Right cardiac atrium (tissue), 5 donors: ENCODE measurements at regions not wholly inside any gene's neighbourhood (a gene's known extent, or its start where the extent isn't known, plus 50 kb on each side); places are given as distances from the start of the nearest gene placed in this dataset.

Source experiments
- ATAC-seq, 2 donors: fragments of 200-7000 bp; cut with Tn5 transposase; one replicate each; pipeline versions ENCODE4 v1.8.0 to v1.9.1; 2020; ENCODE audit warnings: moderate library complexity in 2 of 2, mild to moderate bottlenecking in 1 of 2
- DNase-seq, 3 donors: peaks; one replicate each; pipeline ENCODE4 v3.0.0-alpha.2; 2020
- H3K27ac ChIP-seq: one replicate; pipeline ENCODE4 v1.5.1; 2013; ENCODE audit warnings: mild to moderate bottlenecking, low read length, control low read depth, moderate library complexity
- H3K27me3 ChIP-seq: one replicate; pipeline ENCODE4 v1.6.1; 2013; ENCODE audit not compliant: control insufficient read depth, insufficient read depth
- H3K4me1 ChIP-seq: one replicate; pipeline ENCODE4 v1.6.1; 2013; ENCODE audit warnings: low read length; ENCODE audit not compliant: control insufficient read depth, insufficient read depth
- H3K4me3 ChIP-seq: one replicate; pipeline ENCODE4 v1.5.1; 2013; ENCODE audit warnings: low read length, control low read depth
- H3K9me3 ChIP-seq: one replicate; pipeline ENCODE4 v1.6.1; 2013; ENCODE audit warnings: low read length; ENCODE audit not compliant: control insufficient read depth
- WGBS: extraction: QIAGEN DNeasy Blood & Tissue Kit; methylation state at CpG from one replicate; pipeline ENCODE4 v1.1.7; 2013; 5-methylcytosine and 5-hydroxymethylcytosine counted together
- intact Hi-C, 4 donors: fragments of 100-400 bp; cut with DNase I; formaldehyde crosslinking; loops; one replicate each; pipeline versions ENCODE4 v1.11.0 to v1.14.0; 2022 to 2023
- donor health status: healthy with polysubstance abuse.
- donor health status: DM: no; HTN: yes; CAD: no.
- donor health status: DM: no; HTN: no; CAD: no.
- donor health status: DM: no; HTN: yes; CAD: no; lungs with severe emphysema.
- donor health status: DM: yes; HTN: yes; CAD: no.

DNA sequence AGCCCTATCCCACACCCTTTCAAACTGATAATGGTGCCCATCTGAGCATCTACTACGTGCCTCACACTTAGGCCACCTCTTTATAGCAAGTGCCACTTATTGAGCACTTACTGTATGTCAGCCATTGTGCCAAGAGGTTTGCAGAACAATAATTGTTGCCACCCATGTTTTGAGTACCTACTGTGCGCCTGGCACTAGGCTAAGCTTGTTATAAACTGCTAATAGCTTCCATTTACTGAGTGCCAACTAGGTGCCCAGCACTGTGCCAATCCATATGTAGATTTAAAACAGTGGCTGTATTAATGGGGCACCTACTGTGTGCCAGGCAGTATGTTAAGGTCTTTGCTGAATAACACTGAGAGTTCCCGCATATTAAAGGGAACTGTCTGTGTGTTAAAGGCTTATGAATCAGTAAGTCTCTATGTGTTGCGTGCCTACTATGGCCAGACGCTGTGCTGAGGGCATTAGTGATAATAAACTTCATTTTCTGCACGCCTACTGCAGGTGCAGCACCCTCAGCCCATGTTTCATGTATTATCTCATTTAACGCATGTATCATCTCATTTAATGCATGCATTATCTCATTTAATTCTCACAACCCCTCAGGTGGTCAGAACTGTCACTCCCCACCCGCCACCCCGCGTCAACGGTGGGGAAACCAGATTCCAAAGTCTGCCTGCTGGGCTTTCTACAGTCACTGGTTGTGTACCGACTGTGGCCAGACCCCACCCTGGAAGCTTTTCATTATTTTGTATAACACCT lies 105.0 kb downstream of the PTPRS start:
- H3K9me3 ChIP-seq, result no peaks in the 10 kb centered on the region
- ATAC-seq, result no peak
- DNase-seq, result no peak
- H3K4me3 ChIP-seq, result no peak overlapping the region
- no peak overlapping the region for H3K27ac ChIP-seq
- WGBS, result 95% methylated on average over 12 of the region's 12 CpGs
- H3K27me3 ChIP-seq, result no peaks in the 10 kb centered on the region
- intact Hi-C loops, result no loop called here
- no peaks in the 10 kb centered on the region for H3K4me1 ChIP-seq

DNA sequence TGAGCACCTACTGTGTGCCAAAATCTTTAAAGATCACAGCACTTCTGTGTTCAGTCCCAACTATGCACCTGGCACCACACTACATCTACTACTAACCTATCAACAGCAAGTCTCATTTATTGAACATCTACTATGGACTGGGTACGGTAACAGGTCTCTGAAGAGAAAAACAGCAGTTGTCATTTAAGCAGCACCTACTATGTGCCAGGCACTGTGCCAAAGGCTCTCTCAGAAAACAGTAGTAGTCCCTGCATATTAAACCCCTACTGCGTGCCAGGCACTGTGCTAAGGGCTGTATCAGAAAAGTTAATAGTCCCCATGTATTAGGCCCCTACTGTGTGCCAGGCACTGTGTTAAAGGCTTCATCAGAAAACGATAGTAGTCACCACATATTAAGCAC lies 106.2 kb downstream of the PTPRS start:
- H3K27ac ChIP-seq, result no peak overlapping the region
- intact Hi-C loops, result no loop called here
- H3K27me3 ChIP-seq, result no peaks in the 10 kb centered on the region
- no peak for ATAC-seq
- no peaks in the 10 kb centered on the region for H3K9me3 ChIP-seq
- DNase-seq, result peak in 1 of 3 donors; percentile 16
- H3K4me3 ChIP-seq, result no peak overlapping the region
- no peaks in the 10 kb centered on the region for H3K4me1 ChIP-seq
- 95% methylated on average over 3 of the region's 3 CpGs for WGBS

DNA sequence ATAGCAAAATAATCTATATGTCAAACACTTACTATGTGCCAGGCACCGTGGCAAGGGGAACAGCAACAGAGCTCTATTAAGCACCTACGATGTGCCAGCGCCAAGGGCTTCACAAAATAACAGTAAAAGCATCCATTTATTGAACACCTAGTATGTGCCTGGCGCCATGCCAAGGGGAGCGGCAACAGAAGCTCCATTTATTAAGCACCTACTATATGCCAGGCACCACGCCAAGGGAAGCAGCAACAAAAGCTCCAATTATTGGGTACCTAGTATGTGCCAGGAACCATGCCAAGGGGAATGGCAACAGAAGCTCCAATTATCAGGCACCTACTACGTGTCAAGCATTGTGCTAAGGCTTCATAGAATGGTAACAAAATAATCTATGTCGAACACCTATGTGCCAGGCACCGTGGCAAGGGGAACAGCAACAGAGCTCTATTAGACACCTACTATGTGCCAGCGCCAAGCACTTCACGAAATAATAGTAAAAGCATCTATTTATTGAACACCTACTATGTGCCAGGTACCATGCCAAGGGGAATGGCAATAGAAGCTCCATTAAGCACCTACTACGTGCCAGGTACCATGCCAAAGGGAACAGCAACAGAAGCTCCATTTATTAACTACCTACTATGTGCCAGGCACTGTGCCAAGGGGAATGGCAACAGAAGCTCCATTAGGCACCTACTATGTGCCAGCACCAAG lies 107.7 kb downstream of the PTPRS start:
- Histone ChIP-seq H3K4me3 (no peak overlapping the region), H3K27ac (no peak overlapping the region), H3K4me1 (no peaks in the 10 kb centered on the region), H3K9me3 (no peaks in the 10 kb centered on the region), H3K27me3 (no peaks in the 10 kb centered on the region)
- 96% methylated on average over 12 of the region's 12 CpGs for WGBS
- DNase-seq (peak in 1 of 3 donors; percentile 51), ATAC-seq (no peak)
- intact Hi-C loops, result no loop called here

DNA sequence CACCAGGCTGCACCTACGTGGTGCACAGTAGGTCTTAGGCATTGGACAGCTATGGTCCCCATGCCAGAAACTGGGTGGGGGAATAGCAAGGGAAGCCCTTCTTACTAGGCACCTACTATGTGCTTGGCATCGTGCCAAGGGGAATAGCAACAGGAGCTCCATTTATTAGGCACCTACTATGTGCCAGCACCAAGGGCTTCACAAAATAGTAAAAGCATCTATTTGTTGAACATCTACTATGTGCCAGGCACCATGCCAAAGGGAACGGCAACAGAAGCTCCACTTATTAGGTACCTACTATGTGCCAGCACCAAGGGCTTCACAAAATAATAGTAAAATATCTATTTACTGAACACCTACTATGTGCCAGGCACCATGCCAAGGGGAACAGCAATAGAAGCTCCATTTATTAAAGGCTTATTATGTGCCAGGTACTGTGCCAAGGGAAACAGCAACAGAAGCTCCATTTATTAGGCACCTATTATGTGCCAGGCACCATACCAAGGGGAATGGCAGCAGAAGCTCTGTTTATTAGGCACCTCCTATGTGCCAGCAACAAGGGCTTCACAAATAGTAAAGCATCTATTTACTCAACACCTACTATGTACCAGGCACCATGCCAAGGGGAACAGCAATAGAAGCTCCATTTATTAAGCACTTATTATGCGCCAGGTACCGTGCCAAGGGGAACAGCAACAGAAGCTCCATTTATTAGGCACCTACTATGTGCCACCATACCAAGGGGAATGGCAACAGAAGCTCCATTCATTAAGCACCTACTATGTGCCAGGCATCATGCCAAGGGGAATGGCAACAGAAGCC lies 108.5 kb downstream of the PTPRS start:
- intact Hi-C loops, result no loop called here
- ATAC-seq, result no peak
- no peak overlapping the region for H3K4me3 ChIP-seq

DNA sequence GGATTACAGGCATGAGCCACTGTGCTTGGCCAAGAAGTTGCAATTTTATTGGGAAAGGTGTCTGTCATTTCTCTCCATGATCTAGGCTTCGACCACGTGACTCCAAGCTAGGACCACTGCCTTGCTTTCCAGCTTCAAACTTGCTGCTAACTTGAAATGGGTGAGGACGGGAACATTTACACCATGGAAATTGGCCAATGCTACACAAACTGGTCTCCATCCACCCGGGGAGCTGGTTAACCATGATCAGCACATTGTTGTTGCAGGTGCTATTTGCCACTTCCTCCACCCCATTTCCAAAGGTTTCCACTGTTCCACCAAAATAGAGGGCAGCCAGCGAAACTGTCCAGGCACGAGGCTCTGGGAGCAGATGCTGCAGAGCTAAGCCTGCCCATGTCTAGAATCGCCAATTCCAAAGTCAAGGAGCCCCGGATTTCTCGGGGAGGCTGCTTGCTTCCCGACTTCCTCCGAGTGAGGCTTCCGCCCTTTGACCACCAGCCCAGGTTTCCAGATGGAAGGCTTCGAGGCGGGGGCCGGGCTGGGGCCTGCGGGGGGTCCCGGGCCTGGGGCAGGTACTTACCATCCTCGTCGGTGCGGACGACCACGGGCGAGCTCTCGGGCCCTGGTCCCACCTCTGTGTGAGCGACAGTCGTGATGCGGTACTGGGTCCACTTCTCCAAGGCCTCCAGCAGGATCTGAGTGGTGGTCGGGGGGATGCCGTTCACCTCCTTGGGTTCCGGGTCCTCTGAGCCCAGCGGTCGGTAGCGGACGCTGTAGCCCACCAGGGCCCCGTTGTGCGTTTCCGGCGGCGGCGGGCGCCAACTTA lies 109.7 kb downstream of the PTPRS start:
- H3K9me3 ChIP-seq, result no peaks in the 10 kb centered on the region
- H3K4me3 ChIP-seq, result no peak overlapping the region
- no peaks in the 10 kb centered on the region for H3K27me3 ChIP-seq
- peak in 1 of 3 donors; percentile 61 for DNase-seq
- no peak overlapping the region for H3K27ac ChIP-seq
- no peaks in the 10 kb centered on the region for H3K4me1 ChIP-seq
- ATAC-seq, result no peak
- WGBS, result 97% methylated on average over 41 of the region's 41 CpGs
- intact Hi-C loops, result no loop called here

More for the DNA sequence above, 108.5 kb downstream of the PTPRS start:
- H3K27me3 ChIP-seq, result no peaks in the 10 kb centered on the region
- no peaks in the 10 kb centered on the region for H3K9me3 ChIP-seq
- no peak overlapping the region for H3K27ac ChIP-seq
- no peaks in the 10 kb centered on the region for H3K4me1 ChIP-seq
- 95% methylated on average over 5 of the region's 5 CpGs for WGBS
- peak in 1 of 3 donors; percentile 33 for DNase-seq

DNA sequence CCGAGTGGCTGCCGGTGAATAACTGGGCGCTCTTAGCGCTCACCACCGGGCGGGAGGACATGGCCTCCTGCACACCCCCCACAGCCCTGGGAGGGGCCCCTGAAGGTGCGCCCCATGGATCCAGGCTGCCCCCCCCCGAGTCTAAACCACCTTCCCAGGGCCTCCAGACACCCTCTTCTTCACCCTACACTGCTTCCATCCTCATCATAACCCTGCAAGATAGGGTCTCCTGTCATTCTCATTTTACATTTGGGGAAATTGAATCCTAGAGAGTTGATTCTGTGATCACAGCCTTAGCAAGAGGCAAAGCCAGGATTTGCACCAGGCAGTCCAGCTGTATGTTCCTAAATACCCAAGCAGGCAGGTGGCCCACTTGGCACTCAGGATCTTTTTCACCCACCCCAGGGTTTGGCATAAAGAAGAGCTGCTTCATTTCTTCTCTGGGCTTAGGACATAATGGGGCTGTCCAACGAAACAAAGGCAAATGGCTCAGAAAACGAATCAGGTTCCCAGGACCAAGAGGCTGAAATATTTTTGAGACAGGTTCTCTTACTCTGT lies 110.8 kb downstream of the PTPRS start:
- intact Hi-C loops, result no loop called here
- DNase-seq (no peak), ATAC-seq (no peak)
- no peaks in the 10 kb centered on the region for H3K27me3 ChIP-seq
- no peaks in the 10 kb centered on the region for H3K9me3 ChIP-seq
- H3K4me1 ChIP-seq, result no peaks in the 10 kb centered on the region
- H3K27ac ChIP-seq, result no peak overlapping the region
- 61% methylated on average over 10 of the region's 10 CpGs for WGBS
- H3K4me3 ChIP-seq, result no peak overlapping the region

DNA sequence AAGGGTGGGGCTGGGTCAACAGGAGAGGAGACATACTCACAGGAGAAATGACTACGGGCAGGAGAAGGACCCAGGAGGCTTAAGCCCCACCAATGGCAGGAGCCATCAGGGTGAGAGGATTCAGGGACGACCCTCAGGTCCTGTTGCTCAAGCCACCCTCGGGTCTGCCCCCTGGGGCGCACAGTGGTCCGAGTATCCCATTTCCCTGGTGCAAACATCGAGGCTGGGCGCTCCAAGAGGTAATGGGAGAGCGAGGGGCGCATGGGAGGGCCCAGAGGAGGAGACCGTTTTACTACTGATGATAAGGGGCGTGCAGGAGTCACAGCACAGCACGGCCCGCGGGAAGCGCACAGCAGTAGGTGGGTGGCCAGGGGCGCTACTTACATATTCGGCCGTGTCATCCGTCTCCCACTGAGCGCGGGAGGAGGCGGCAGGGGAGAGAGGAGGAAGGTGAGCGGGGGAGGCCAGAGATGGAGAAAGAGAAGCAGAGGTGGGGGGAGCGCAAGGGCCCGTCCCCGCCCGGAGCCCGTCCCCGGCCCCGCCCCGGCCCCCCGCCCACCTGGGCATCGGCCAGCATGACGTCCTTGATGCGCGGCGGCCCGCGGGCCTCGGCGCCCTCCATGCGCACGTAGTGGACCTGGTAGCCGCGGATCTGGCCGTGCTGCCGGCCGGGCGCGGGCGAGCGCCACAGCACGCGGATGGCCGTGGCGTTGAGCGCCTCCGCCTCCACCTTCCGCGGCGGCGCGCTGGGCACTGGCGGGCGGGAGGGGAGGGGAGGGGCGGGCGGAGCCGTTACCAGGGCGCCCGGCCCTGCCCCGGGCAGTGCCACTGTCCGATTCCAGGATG lies 111.5 kb downstream of the PTPRS start:
- Histone ChIP-seq H3K27ac (no peak overlapping the region), H3K27me3 (no peaks in the 10 kb centered on the region), H3K9me3 (no peaks in the 10 kb centered on the region), H3K4me3 (no peak overlapping the region), H3K4me1 (no peaks in the 10 kb centered on the region)
- ATAC-seq (peak; percentile 28 to 32), DNase-seq (peak in 1 of 3 donors; percentile 47)
- 58% methylated on average over 72 of the region's 72 CpGs for WGBS
- intact Hi-C loops, result no loop called here

DNA sequence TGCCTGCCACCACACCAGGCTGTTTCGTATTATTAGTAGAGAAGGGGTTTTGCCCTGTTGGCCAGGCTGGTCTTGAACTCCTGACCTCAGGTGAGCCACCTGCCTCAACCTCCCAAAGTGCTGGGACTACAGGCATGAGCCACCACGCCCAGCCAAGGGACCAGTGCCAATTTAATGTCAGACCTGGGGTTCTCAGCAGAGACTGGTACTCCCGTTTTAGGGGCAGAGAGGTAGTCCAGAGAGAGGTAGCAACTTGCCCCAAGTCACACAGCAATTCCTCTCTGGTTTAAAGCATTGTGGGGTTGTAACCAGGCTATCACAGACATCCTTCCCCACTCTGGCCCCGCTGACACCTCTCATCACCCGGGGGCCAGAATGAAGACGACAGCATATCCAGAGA lies 112.1 kb downstream of the PTPRS start:
- H3K9me3 ChIP-seq, result no peaks in the 10 kb centered on the region
- peak in 1 of 3 donors; percentile 12 for DNase-seq
- no peak for ATAC-seq
- intact Hi-C loops, result no loop called here
- no peaks in the 10 kb centered on the region for H3K4me1 ChIP-seq
- no peak overlapping the region for H3K4me3 ChIP-seq
- WGBS, result 83% methylated on average over 6 of the region's 6 CpGs
- no peak overlapping the region for H3K27ac ChIP-seq
- no peaks in the 10 kb centered on the region for H3K27me3 ChIP-seq

DNA sequence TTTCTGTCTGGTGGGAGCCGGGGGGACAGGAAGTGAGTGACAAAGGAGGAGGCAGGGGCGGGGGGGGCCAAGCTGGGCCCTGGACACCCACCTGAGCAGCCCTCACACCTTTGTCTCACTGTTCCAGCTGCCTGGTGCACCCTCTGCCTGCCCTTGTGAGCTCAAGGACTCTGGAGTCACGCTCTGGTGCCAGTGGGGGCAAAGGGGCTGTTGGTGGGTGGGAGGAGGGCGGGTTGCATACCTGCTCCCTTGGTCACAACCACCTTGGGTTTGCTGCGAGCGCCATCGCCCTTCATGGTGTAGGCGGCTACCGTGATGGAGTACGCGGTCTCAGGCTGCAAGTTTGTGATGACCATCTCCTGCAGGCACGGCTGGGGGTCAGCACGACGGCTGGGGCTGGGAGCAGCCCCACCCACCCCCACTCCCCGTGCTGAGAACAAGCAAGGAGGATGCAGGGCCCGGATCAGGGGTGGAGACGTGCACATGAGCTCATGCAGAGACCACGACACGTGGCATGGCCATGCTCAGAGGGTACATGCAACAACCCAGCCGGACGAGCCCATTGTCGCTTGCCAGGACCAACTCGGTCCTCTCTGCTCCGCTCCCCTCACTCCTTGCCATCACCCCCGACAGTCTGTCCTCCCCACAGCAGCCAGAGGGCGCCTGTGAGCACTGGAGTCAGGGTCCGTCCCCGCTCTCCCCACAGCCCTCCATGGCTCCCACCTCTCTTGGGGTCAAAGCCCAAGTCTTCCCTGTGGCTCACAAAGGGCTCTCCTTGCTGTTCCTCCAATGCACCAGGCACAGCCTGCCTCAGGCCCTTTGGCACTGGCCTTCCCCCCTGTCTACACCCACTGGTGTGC lies 114.9 kb downstream of the PTPRS start:
- WGBS, result 79% methylated on average over 28 of the region's 28 CpGs
- Histone ChIP-seq H3K27me3 (no peaks in the 10 kb centered on the region), H3K4me3 (no peak overlapping the region), H3K9me3 (no peaks in the 10 kb centered on the region), H3K4me1 (no peaks in the 10 kb centered on the region), H3K27ac (no peak overlapping the region)
- intact Hi-C loops, result no loop called here
- ATAC-seq (no peak), DNase-seq (peak in 1 of 3 donors; percentile 50)
